WTC11 (cell line): ENCODE measurements at regions not wholly inside any gene's neighbourhood (a gene's known extent, or its start where the extent isn't known, plus 50 kb on each side); places are given as distances from the start of the nearest gene placed in this dataset.

Source experiments
- CBFB ChIP-seq: sonication (generic); formaldehyde crosslinking; IDR thresholded peaks from 2 replicates; pipeline ENCODE4 v1.8.1; 2022; ENCODE audit warnings: mild to moderate bottlenecking, low read depth, missing genetic modification reagents
- CTCF ChIP-seq: fragments of 200-600 bp; IDR thresholded peaks from 2 replicates; pipeline ENCODE4 v1.8.0; 2022; ENCODE audit warnings: antibody characterized with exemption
- E2F4 ChIP-seq: sonication (generic); formaldehyde crosslinking; IDR thresholded peaks from 2 replicates; pipeline ENCODE4 v1.8.1; 2022; ENCODE audit warnings: low read depth, mild to moderate bottlenecking, moderate library complexity, missing genetic modification reagents, borderline replicate concordance
- ETV6 ChIP-seq: sonication (generic); formaldehyde crosslinking; IDR thresholded peaks from 2 replicates; pipeline ENCODE4 v1.8.1; 2022; ENCODE audit warnings: mild to moderate bottlenecking, missing genetic modification reagents
- FOXP1 ChIP-seq: sonication (generic); formaldehyde crosslinking; IDR thresholded peaks from 2 replicates; pipeline ENCODE4 v1.8.0; 2022; ENCODE audit warnings: missing genetic modification reagents, mild to moderate bottlenecking, moderate library complexity, borderline replicate concordance
- NFYB ChIP-seq: sonication (generic); formaldehyde crosslinking; conservative IDR thresholded peaks from 2 replicates; pipeline ENCODE4 v1.8.0; 2022; ENCODE audit warnings: low read depth, missing genetic modification reagents
- NR1H2 ChIP-seq: sonication (generic); formaldehyde crosslinking; IDR thresholded peaks from 2 replicates; pipeline ENCODE4 v1.9.0; 2021; ENCODE audit warnings: mild to moderate bottlenecking, moderate library complexity, missing genetic modification reagents
- NR2C2 ChIP-seq: sonication (generic); formaldehyde crosslinking; IDR thresholded peaks from 2 replicates; pipeline ENCODE4 v1.8.0; 2022; ENCODE audit warnings: mild to moderate bottlenecking, missing genetic modification reagents
- TEAD4 ChIP-seq: sonication (generic); formaldehyde crosslinking; IDR thresholded peaks from 2 replicates; pipeline ENCODE4 v1.8.0; 2022; ENCODE audit warnings: mild to moderate bottlenecking, missing genetic modification reagents
- ZNF121 ChIP-seq: sonication (generic); formaldehyde crosslinking; IDR thresholded peaks from 2 replicates; pipeline ENCODE4 v1.8.0; 2023; ENCODE audit warnings: missing genetic modification reagents
- TF ChIP-seq, protein P1 (sequence below): sonication (generic); formaldehyde crosslinking; IDR thresholded peaks from 2 replicates; pipeline ENCODE4 v1.8.0; 2023; ENCODE audit warnings: mild to moderate bottlenecking, missing genetic modification reagents

- TF ChIP-seq ZNF121 (no peak), ETV6 (CRISPR knock-in tag) (no peak), TEAD4 (CRISPR knock-in tag) (no peak), CTCF (no peak), FOXP1 (CRISPR knock-in tag) (no peak), CBFB (CRISPR knock-in tag) (no peak), E2F4 (no peak), NFYB (CRISPR knock-in tag) (no peak), NR2C2 (CRISPR knock-in tag) (no peak), NR1H2 (CRISPR knock-in tag) (no peak)
- TF ChIP-seq, protein P1, sequence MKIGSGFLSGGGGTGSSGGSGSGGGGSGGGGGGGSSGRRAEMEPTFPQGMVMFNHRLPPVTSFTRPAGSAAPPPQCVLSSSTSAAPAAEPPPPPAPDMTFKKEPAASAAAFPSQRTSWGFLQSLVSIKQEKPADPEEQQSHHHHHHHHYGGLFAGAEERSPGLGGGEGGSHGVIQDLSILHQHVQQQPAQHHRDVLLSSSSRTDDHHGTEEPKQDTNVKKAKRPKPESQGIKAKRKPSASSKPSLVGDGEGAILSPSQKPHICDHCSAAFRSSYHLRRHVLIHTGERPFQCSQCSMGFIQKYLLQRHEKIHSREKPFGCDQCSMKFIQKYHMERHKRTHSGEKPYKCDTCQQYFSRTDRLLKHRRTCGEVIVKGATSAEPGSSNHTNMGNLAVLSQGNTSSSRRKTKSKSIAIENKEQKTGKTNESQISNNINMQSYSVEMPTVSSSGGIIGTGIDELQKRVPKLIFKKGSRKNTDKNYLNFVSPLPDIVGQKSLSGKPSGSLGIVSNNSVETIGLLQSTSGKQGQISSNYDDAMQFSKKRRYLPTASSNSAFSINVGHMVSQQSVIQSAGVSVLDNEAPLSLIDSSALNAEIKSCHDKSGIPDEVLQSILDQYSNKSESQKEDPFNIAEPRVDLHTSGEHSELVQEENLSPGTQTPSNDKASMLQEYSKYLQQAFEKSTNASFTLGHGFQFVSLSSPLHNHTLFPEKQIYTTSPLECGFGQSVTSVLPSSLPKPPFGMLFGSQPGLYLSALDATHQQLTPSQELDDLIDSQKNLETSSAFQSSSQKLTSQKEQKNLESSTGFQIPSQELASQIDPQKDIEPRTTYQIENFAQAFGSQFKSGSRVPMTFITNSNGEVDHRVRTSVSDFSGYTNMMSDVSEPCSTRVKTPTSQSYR (CRISPR knock-in tag) = no peak
Observed at GRCh38 chr6:165229216-165229615, 80.2 kb downstream of the C6orf118 start.
